NT2/D1 (cell line): ENCODE measurements at regions not wholly inside any gene's neighbourhood (a gene's known extent, or its start where the extent isn't known, plus 50 kb on each side); places are given as distances from the start of the nearest gene placed in this dataset.

Experiments used
- SUZ12 ChIP-seq: IDR thresholded peaks from 2 replicates; pipeline ENCODE4 v1.6.1; 2011; ENCODE audit not compliant: insufficient read length, insufficient read depth; ENCODE audit errors: extremely low read depth
- YY1 ChIP-seq: IDR thresholded peaks from 2 replicates; pipeline ENCODE4 v1.6.1; 2011; ENCODE audit not compliant: insufficient read length, insufficient read depth
- ZNF274 ChIP-seq: IDR thresholded peaks from 2 replicates; pipeline ENCODE4 v1.6.1; 2011; ENCODE audit warnings: mild to moderate bottlenecking, low read depth, low read length

- TF ChIP-seq ZNF274: no peak
- TF ChIP-seq YY1: no peak
- TF ChIP-seq SUZ12: no peak
Observed at GRCh38 chr5:3518576-3518975, 77.1 kb upstream of the IRX1 start.
